SKM-1 (cell line): ENCODE measurements at regions not wholly inside any gene's neighbourhood (a gene's known extent, or its start where the extent isn't known, plus 50 kb on each side); places are given as distances from the start of the nearest gene placed in this dataset.
"Not testable (repeated sequence)": the region's sequence is repeated elsewhere in the genome, so short reads cannot be mapped to it uniquely, and the experiment has no call there.

Experiments used
- DNase-seq: peaks from one replicate; lab custom pipeline; 2025; ENCODE audit not compliant: unreplicated experiment; lab: John Stamatoyannopoulos, UW

DNA sequence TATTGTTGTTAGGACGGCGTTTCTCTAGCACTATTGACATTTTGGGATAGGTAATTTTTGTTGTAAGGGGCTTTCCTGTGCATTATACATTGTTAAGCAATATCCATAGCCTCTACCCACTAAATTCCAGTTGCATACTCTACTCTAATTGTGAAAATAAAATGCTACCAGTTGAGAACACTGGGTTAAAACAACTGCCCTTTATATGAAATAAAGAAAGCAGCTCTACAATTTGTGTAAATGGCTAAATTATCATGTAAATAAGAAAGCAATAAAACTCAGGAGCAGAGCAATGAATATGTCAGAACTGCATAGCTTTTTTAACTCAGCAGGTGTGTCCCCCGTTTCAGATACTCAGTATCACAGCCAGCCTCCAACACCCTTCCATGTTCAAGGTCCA is 812.7 kb upstream of the NRXN1 start:
- no peak for DNase-seq

GRCh38 chr2:51829477-51829876 is 797.5 kb upstream of the NRXN1 start:
- DNase-seq: no peak

DNA sequence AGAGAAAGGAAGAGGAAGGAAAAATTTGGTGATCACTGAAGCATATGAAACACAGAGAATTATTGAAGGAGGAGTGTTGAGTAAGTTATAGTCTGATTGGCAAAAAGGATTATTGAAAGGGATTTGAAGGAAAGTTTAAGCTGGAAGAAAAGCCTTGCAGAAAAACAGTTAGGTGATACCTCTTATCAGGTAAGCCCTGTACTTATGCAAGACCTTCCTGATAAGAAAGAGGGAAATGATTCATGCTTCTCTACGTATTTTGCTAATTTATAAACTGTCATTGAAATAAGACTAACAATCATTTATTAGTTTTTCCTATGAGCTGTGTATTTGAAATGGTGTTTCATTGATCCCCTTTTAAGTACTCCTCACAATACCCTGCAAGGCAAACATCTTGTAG is 793.9 kb upstream of the NRXN1 start:
- no peak for DNase-seq

DNA sequence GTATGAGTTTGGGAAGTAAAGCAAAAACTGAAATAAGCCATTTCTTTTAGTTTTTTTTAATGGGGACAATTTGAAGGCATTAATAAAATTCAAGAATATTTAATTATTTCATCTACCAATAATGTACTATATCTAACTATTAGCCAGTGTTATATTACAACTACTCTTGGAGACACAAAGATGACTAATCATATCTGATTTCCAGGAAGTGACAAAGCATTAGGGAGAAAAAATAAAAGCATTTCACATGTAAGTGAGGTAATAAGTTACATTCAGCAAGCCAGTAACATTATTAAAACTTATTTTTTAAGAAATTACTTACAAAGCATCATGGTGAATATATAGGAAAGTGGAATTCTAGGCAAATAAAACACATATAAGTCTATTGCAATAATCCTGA is 781.3 kb upstream of the NRXN1 start:
- no peak for DNase-seq

GRCh38 chr2:51812138-51812866 is 780.4 kb upstream of the NRXN1 start:
- DNase-seq: no peak

- no peak for DNase-seq
Measured at GRCh38 chr2:51810197-51810596, 778.3 kb upstream of the NRXN1 start.

GRCh38 chr2:51807229-51807628 is 775.3 kb upstream of the NRXN1 start:
- DNase-seq: no peak

DNA sequence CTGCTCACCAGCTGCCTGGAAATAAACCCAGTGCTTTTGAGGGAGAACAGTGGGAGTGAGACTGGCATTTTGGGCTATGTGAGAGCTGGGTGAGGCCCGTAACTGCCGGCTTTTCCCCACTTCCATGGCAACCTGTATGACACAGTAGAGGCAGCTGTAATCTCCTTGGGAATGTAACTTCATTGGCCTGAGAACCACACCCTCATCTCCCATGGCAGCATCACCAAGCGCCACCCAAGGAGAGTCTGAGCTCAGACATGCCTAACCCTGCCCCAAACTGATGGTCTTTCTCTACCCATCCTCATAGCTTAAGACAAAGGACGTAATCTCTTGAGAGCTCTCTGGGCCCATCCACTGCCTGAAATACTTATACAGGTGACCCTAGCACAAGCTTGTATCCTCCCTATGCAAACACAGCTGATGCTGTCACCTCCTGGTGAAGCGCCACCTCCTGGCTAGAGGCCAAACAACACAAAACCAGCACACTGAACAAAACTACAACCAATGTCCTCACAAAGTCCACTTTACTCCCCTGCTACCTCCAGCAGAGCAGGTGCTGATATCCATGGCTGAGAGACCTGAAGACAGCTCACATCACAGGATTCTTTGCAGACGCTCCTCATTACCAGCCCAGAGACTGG is 763.4 kb upstream of the NRXN1 start:
- DNase-seq: no peak

- no peak for DNase-seq
Measured at GRCh38 chr2:51791496-51791895, 759.6 kb upstream of the NRXN1 start.

DNA sequence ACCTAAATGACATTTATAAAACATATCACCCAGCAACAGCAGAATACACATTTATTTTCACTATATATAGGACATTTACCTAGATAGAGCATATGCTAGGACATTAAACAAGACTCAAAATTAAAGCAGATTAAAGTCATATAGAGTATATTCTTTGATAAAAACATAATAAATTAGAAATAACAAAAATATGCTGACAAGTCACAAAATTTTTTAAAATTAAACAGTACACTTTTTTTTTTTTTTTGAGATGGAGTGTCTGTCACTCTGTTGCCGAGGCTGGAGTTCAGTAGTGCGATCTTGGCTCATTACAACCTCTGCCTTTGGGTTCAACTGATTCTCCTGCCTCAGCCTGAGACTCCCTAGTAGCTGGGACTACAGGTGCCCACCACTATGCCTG is 758.9 kb upstream of the NRXN1 start:
- no peak for DNase-seq

- DNase-seq: no peak
Measured at GRCh38 chr2:51789918-51790317, 758.0 kb upstream of the NRXN1 start.

DNA sequence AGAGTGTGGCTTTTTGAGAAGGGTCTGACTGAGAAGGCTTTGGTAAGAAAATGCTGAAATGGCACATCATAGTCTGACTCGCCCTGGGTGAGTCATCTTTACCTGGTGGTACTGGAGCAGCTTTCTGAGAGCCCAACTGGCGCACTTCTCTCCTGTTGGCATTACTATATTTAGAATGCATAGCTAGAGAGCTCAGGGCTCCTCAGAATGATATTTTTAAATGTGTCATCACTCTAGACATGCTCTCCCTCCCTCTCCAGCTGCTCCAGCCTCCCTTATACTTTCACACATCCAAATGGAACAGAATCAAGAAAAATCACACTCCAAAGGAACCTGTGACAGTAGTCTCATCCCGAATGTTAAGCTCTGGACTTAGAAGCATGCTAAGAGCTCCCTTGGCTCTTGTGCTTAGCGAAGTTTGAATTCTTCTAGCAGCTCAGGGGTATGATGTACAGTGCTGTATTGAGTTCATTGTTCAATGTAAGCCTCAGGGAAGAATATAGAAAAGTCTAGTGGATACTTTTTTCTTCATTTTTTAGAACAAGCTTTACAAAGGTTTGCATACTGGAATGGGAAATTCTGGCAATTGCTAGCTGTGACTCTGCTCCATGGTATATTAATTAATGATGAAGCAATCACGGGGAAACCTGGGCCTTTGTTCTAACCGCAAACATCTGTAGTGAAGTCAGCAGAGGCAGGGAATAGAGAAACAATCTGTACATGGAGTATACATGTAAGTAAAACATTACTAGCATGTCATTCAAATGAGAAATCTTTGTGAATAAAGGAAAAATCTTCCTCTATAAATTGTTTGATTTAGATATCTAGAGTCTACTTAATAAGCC is 751.2 kb upstream of the NRXN1 start:
- DNase-seq: no peak

- DNase-seq: no peak
Measured at GRCh38 chr2:51781691-51782090, 749.8 kb upstream of the NRXN1 start.

DNA sequence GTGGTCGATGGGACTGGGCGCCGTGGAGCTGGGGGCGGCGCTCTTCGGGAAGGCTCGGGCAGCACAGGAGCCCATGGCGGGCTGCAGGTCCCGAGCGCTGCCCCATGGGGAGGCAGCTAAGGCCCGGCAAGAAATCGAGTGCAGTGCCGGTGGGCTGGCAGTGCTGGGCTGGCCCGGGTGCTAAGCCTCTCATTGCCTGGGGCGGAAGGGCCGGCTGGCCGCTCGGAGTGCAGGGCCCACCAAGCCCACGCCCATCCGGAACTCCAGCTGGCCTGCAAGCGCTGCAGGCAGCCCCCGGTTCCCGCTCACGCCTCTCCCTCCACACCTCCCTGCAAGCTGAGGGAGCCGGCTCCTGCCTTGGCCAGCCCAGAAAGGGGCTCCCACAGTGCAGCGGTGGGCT is 748.4 kb upstream of the NRXN1 start:
- no peak for DNase-seq

DNA sequence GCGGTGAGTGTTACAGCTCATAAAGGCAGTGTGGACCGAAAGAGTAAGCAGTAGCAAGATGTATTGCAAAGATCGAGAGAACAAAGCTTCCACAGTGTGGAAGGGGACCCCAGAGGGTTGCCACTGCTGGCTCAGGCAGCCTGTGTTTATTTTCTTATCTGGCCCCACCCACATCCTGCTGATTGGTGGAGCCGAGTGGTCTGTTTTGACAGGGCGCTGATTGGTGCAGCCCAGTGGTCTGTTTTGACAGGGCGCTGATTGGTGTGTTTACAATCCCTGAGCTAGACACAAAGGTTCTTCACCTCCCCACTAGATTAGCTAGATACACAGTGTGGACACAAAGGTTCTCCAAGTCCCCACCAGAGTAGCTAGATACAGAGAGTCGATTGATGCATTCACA is 747.8 kb upstream of the NRXN1 start:
- not testable (repeated sequence) for DNase-seq

- DNase-seq: no peak
Measured at GRCh38 chr2:51778806-51779205, 746.9 kb upstream of the NRXN1 start.

GRCh38 chr2:51774606-51775005 is 742.7 kb upstream of the NRXN1 start:
- DNase-seq: not testable (repeated sequence)

DNA sequence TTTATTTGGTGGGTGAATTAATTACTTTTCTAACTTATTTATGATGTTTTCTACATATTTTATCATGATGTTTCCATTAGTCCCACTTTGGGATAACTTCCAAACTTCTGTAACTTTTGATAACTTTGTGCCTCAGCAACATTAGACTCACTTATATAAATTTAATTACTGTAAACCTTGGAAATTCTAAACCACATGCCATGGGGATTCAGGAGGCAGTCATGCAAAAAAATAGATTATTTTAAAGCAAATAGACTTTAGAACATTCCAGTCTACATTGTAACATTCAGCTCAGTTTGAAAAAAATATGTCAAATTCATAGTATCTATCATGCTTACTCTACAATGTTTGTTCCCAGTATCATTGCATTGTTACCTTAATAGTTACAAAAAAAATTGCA is 728.5 kb upstream of the NRXN1 start:
- no peak for DNase-seq

GRCh38 chr2:51758081-51758480 is 726.1 kb upstream of the NRXN1 start:
- no peak for DNase-seq

DNA sequence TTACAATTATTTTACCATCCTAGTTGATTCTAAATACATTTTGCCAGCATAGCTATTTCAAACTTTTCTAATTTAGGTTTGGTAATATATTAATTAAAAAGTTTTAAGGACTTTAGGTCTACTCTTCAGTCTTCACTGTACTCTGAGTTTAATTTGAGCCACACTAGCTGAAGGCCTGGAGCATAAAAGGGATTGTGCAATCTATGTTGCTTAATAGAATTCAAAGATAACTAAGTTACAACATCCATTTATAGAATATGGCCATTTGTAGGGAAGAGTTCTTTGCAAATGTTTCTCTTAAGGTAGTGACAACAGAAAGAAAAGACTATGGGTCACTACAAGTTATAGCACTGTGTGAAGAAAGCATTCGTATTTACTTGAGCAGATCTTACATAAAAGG is 702.2 kb upstream of the NRXN1 start:
- DNase-seq: peak; percentile 40

DNA sequence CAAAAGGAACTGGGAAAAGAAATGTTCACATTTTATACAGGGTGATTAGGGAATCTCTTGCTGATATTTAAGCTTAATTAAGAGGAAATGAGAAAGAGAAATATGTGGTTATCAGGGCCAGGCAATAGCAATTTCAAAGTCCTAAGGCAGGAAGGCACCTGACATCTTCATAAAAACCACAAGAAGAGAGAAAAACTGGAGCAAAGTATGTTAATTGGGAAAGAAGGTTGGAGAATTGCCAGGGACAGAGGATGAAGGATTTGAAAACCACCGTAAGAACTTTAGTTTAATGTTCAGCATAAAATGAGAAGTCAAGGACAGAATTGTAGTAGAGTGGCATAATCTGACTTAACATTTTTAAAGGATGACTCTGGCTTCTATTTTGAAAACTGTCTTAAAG is 691.8 kb upstream of the NRXN1 start:
- no peak for DNase-seq

- DNase-seq: no peak
Measured at GRCh38 chr2:51722311-51722710, 690.4 kb upstream of the NRXN1 start.
